Testis (tissue), 2 donors: ENCODE measurements at regions not wholly inside any gene's neighbourhood (a gene's known extent, or its start where the extent isn't known, plus 50 kb on each side); places are given as distances from the start of the nearest gene placed in this dataset.

ENCODE experiments used
- CTCF ChIP-seq, 3 experiments: fragments of 450-650 bp in 2 of 3; fragments of 200-600 bp in 1 of 3; sonication (generic) in 1 of 3; IDR thresholded peaks; one replicate each; pipeline ENCODE4 v1.5.1; 2016 to 2019; ENCODE audit warnings: antibody characterized with exemption in 3 of 3, mild to moderate bottlenecking in 2 of 3, moderate library complexity in 1 of 3
- POLR2A ChIP-seq: fragments of 450-650 bp; IDR thresholded peaks from one replicate; pipeline ENCODE4 v1.6.1; 2017; ENCODE audit warnings: antibody characterized with exemption, mild to moderate bottlenecking, moderate library complexity

- TF ChIP-seq CTCF (IDR thresholded peaks at IDR 0.05) (no peak), POLR2A (no peak)
Measured at GRCh38 chr6:19231878-19232561, 605.1 kb upstream of the ID4 start.
